Smooth muscle cell (in vitro differentiated cells): ENCODE measurements at regions not wholly inside any gene's neighbourhood (a gene's known extent, or its start where the extent isn't known, plus 50 kb on each side); places are given as distances from the start of the nearest gene placed in this dataset.

ENCODE experiments used
- DNase-seq: peaks from one replicate; lab custom pipeline; 2025; ENCODE audit not compliant: unreplicated experiment; lab: John Stamatoyannopoulos, UW
- H2AFZ ChIP-seq: fragments of 200-600 bp; sonication (generic); 2 replicates; pipeline ENCODE4 v1.6.0; 2016; ENCODE audit warnings: antibody characterized with exemption, low read depth, mild to moderate bottlenecking
- H3F3A ChIP-seq: fragments of 200-600 bp; sonication (generic); 2 replicates; pipeline ENCODE4 v1.6.0; 2017; ENCODE audit warnings: antibody characterized with exemption, low read depth
- H3K27ac ChIP-seq: fragments of 200-600 bp; sonication (generic); 2 replicates; pipeline ENCODE4 v1.5.1; 2016; ENCODE audit warnings: low read depth, mild to moderate bottlenecking
- H3K27me3 ChIP-seq: fragments of 200-600 bp; sonication (generic); 2 replicates; pipeline ENCODE4 v1.6.1; 2016; ENCODE audit warnings: low read depth, mild to moderate bottlenecking
- H3K36me3 ChIP-seq: fragments of 200-600 bp; sonication (generic); 2 replicates; pipeline ENCODE4 v1.5.1; 2016; ENCODE audit warnings: low read depth
- H3K4me1 ChIP-seq: fragments of 200-600 bp; sonication (generic); 2 replicates; pipeline ENCODE4 v1.5.1; 2016; ENCODE audit warnings: low read depth
- H3K4me2 ChIP-seq: fragments of 200-600 bp; sonication (generic); 2 replicates; pipeline ENCODE4 v1.6.0; 2016; ENCODE audit warnings: mild to moderate bottlenecking
- H3K4me3 ChIP-seq: fragments of 200-600 bp; sonication (generic); 2 replicates; pipeline ENCODE4 v1.5.1; 2016; ENCODE audit warnings: mild to moderate bottlenecking
- H3K79me2 ChIP-seq: fragments of 200-600 bp; sonication (generic); 2 replicates; pipeline ENCODE4 v1.6.0; 2016; ENCODE audit warnings: low read depth, mild to moderate bottlenecking
- H3K9ac ChIP-seq: fragments of 200-600 bp; sonication (generic); 2 replicates; pipeline ENCODE4 v1.6.0; 2016; ENCODE audit warnings: low read depth
- H3K9me3 ChIP-seq: fragments of 200-600 bp; sonication (generic); replicated peaks from 2 replicates; pipeline ENCODE4 v1.5.1; 2016; ENCODE audit warnings: low read depth
- H4K20me1 ChIP-seq: fragments of 200-600 bp; sonication (generic); 2 replicates; pipeline ENCODE4 v1.6.0; 2016; ENCODE audit warnings: low read depth
- CTCF ChIP-seq: fragments of 200-600 bp; sonication (generic); IDR thresholded peaks from 2 replicates; pipeline ENCODE4 v1.5.1; 2017; ENCODE audit warnings: borderline replicate concordance, mild to moderate bottlenecking, antibody characterized with exemption; ENCODE audit not compliant: insufficient read depth, poor library complexity, severe bottlenecking
- WGBS: methylation state at CpG from one replicate; pipeline ENCODE4 v1.1.7; 2016; ENCODE audit warnings: low lambda C conversion rate; 5-methylcytosine and 5-hydroxymethylcytosine counted together

- 87% methylated on average over 5 of the region's 5 CpGs for WGBS
Measured at GRCh38 chr3:94787066-94787465, 724.2 kb downstream of the NSUN3 start.

GRCh38 chr3:94787734-94788270 is 724.9 kb downstream of the NSUN3 start:
- 57% methylated on average over 1 of the region's 1 CpG for WGBS
- H3K27me3 ChIP-seq = no peaks in the 10 kb centered on the region
- H3K4me2 ChIP-seq = no peak overlapping the region
- no peaks in the 10 kb centered on the region for H3K4me1 ChIP-seq
- no peaks in the 10 kb centered on the region for H3K79me2 ChIP-seq
- DNase-seq = no peak
- no peak overlapping the region for H2AFZ ChIP-seq
- H4K20me1 ChIP-seq = no peaks in the 10 kb centered on the region
- no peak for TF ChIP-seq CTCF
- H3F3A ChIP-seq = no peaks in the 10 kb centered on the region
- no peak overlapping the region for H3K9ac ChIP-seq
- no peaks in the 10 kb centered on the region for H3K9me3 ChIP-seq
- H3K36me3 ChIP-seq = no peaks in the 10 kb centered on the region
- H3K27ac ChIP-seq = no peak overlapping the region
- no peak overlapping the region for H3K4me3 ChIP-seq

More at GRCh38 chr3:94787066-94787465, 724.2 kb downstream of the NSUN3 start:
- Histone ChIP-seq H3F3A (no peaks in the 10 kb centered on the region), H3K9ac (no peak overlapping the region), H4K20me1 (no peaks in the 10 kb centered on the region), H3K4me1 (no peaks in the 10 kb centered on the region), H3K79me2 (no peaks in the 10 kb centered on the region), H3K4me3 (no peak overlapping the region), H3K27ac (no peak overlapping the region), H2AFZ (no peak overlapping the region), H3K36me3 (no peaks in the 10 kb centered on the region), H3K9me3 (no peaks in the 10 kb centered on the region), H3K4me2 (no peak overlapping the region), H3K27me3 (no peaks in the 10 kb centered on the region)
- no peak for TF ChIP-seq CTCF
- no peak for DNase-seq

- no peaks in the 10 kb centered on the region for H3K4me1 ChIP-seq
- no peak for DNase-seq
- H2AFZ ChIP-seq = no peak overlapping the region
- no peaks in the 10 kb centered on the region for H3K79me2 ChIP-seq
- no peak overlapping the region for H3K9ac ChIP-seq
- H3K4me3 ChIP-seq = no peak overlapping the region
- no peaks in the 10 kb centered on the region for H4K20me1 ChIP-seq
- H3K27ac ChIP-seq = no peak overlapping the region
- no peaks in the 10 kb centered on the region for H3F3A ChIP-seq
- H3K36me3 ChIP-seq = no peaks in the 10 kb centered on the region
- no peaks in the 10 kb centered on the region for H3K9me3 ChIP-seq
- no peaks in the 10 kb centered on the region for H3K27me3 ChIP-seq
- H3K4me2 ChIP-seq = no peak overlapping the region
- TF ChIP-seq CTCF = no peak
Measured at GRCh38 chr3:94794563-94794962, 731.7 kb downstream of the NSUN3 start.

- WGBS = 94% methylated on average over 1 of the region's 1 CpG
- H3K27me3 ChIP-seq = no peaks in the 10 kb centered on the region
- no peaks in the 10 kb centered on the region for H3K4me1 ChIP-seq
- H3K79me2 ChIP-seq = no peaks in the 10 kb centered on the region
- H3K27ac ChIP-seq = no peak overlapping the region
- no peaks in the 10 kb centered on the region for H3F3A ChIP-seq
- H3K4me3 ChIP-seq = no peak overlapping the region
- no peaks in the 10 kb centered on the region for H3K9me3 ChIP-seq
- DNase-seq = no peak
- no peak overlapping the region for H3K4me2 ChIP-seq
- H3K36me3 ChIP-seq = no peaks in the 10 kb centered on the region
- no peak overlapping the region for H2AFZ ChIP-seq
- no peak overlapping the region for H3K9ac ChIP-seq
- no peaks in the 10 kb centered on the region for H4K20me1 ChIP-seq
- TF ChIP-seq CTCF = no peak
Measured at GRCh38 chr3:94799420-94800060, 736.7 kb downstream of the NSUN3 start.
